HG03103 (cell line): ENCODE measurements at regions not wholly inside any gene's neighbourhood (a gene's known extent, or its start where the extent isn't known, plus 50 kb on each side); places are given as distances from the start of the nearest gene placed in this dataset.
A peak's percentile ranks its signal among the peaks of the same experiment; 100 is the strongest.

Experiments used
- ATAC-seq: cut with Tn5 transposase; IDR thresholded peaks from one replicate; pipeline ENCODE4 v1.9.1; 2021; ENCODE audit warnings: low read depth; ENCODE audit not compliant: unreplicated experiment

DNA sequence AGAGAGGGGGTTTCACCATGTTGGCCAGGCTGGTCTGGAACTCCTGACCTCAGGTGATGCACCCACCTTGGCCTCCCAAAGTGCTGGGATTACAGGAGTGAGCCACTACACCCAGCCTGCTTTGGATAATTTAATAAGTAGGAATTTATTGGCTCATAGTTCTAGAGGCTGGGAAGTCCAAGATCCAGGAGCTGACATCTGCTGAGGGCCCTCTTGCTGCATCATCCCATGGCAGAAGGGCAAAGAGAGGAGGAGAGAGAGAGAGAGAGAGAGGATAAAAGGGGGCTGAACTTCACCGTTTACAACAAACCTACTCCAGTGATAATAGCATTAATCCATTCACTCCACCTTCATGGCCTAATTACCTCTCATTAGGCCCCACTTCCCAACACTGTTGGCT lies 62.0 kb upstream of the HES1 start:
- ATAC-seq = no peak

DNA sequence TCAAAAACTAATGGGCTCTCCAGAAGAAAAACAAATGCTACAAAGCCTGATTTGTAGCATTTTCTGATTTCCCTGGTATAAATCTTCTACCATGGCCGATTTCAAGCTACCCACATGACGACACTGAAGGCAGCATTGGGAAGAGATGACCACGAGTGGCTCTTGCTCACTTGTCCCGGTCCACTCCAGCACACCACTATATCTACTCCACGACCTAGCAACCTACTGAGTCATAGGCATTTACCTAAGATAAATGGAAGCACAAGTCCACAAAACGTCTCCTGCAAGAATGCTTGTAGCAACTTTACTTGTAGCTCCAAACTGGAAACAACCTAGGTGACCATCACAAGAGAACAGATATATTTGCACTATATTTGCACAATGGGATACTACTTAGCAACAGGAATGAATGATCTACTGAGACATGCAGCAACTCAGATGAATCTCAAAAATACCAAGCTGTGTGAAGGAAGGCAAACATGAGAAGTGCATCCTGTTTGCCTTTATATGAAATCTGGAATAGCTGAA lies 60.8 kb upstream of the HES1 start:
- ATAC-seq = no peak

DNA sequence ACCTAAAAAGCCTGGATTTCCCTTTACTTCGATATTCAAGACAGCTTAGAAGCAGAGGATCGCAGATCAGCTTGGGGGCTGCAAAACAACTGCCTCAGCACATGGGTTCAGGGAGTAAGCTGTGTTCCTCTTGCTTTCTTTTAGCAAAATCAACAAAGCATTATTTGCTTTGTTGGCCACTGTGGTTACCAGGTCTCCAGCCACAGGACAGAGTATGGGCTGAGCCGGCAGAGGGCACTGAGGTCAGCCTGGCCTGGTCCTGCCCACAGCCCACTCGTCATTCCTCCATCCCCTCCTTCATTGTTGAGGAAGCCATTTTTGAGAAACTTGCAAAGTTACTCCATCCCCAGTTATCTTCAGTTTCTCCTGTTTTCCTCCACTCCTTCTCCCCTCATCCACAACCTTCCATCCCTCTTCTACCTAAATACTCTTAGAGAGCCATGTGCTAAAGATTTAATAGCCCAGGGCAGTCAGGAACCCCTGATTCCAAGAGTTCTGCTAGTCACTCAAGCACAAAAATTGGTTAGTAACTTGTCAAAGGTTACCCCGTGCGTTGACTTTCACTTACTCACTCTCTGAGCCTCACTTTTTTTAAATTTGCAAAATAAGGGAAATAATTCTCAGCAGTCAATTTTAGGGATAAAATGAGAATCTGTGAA lies 60.0 kb upstream of the HES1 start:
- no peak for ATAC-seq

DNA sequence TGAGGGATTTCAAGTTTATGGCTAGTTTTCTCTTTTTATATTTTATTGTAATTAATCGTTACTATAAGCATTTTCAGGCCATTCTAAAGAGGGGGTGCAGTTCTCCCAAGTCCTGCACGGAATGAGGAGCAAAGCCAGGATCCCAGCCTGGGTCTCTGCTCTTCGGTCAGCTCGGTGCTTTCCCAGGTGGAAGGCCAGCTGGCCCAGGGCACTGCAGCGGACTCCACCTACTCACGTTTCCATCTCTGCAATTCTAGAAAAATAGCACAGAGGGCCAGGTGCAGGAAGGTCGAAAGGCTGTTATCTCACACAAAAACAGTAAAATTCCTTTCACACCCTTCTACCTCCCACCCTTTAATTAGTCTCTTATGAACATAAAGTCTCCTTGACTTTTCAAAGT lies 59.5 kb upstream of the HES1 start:
- no peak for ATAC-seq

DNA sequence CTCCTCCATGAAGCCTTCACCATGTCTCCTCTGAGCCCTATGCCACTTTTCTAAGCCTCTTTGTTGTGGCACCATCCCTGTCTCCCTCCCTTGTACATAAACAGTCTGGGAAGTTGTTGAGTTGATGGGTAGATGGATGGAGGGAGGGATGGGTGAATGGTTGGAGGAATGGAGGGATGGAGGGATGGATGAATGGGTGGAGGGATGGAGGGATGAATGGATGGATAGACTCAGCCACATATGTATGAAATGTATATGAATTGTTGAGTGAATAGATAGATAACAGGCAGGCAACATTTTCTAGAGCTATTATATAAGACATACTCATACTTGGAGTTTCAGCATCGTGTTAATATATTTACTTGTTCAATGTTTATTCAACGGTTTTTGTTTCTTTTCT lies 58.3 kb upstream of the HES1 start:
- no peak for ATAC-seq

DNA sequence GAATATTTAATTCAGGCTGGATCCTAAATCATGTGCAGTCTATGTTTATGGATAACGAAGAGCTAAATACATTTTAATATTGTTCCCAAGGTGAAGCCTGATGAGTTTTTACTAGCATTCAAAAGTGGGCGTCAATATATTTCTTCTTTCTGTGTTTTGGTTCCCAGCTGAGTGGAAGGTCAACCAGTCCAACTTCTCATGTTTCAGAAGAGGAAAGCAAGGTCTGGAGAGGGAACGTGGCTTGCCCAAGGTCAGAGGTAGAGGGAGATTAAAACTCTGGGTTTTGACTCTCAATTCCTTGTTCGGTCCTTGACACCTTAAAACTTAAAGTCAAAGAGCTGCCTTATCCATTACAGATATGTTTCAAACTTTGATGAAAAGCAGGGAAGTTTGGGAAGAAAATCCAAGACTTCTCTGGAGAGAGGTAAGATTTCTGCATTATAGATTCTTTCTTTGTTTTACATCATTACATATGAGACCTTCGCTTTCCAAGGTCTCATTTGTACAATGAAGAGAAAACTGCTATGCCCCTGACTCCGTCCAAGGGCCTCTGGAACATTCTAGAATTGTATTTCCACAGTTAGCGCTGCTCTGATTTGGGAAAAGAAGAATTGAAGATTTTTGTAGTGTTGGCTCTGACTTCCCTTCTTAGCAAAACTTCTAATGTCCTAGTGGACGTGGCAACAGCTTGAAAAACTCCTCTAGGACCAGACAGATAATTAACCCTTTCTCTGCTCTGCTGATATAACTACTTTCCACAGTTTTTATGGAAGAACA lies 57.7 kb upstream of the HES1 start:
- no peak for ATAC-seq

DNA sequence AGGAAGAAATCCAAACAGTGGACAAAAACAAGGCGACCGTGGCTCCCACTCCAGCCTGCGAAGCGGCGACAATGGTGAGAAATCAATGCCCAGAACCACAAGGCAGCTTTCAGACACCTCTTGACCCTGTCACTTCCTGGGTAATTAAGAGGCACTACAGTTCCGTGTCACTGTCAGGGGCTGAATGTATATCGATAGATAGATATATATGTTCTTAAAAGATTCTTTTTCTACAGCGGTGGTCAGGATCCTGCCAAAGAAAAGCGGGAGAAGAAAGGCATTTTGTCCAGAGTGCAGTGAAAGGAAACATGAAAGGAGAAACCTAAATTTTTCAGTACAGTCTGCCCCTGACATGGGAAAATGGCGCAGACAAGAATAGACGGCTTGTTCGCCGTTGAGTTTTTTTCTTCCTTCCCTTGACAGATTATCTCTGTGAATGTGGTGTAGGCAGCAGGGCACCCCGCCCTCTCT lies 56.2 kb upstream of the HES1 start:
- no peak for ATAC-seq

DNA sequence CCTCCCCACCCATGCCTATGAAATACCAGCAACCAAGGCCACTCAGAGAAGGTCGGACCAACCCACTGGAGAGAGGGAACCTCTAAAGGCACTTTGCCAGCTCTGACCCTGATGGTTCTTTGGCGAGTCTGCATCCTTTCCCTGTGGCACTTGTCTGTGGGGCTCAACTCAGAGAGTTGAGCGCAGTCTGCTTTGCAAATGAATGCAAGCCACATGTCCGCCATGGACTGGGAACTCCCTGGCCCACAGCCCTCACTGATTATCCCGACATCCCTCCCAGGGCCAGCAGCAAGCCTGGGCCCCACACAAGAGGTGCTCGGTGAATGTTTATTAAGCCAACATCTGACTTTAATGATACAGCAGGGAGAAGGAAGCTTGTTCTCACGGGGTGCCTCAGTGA lies 55.5 kb upstream of the HES1 start:
- ATAC-seq = no peak

DNA sequence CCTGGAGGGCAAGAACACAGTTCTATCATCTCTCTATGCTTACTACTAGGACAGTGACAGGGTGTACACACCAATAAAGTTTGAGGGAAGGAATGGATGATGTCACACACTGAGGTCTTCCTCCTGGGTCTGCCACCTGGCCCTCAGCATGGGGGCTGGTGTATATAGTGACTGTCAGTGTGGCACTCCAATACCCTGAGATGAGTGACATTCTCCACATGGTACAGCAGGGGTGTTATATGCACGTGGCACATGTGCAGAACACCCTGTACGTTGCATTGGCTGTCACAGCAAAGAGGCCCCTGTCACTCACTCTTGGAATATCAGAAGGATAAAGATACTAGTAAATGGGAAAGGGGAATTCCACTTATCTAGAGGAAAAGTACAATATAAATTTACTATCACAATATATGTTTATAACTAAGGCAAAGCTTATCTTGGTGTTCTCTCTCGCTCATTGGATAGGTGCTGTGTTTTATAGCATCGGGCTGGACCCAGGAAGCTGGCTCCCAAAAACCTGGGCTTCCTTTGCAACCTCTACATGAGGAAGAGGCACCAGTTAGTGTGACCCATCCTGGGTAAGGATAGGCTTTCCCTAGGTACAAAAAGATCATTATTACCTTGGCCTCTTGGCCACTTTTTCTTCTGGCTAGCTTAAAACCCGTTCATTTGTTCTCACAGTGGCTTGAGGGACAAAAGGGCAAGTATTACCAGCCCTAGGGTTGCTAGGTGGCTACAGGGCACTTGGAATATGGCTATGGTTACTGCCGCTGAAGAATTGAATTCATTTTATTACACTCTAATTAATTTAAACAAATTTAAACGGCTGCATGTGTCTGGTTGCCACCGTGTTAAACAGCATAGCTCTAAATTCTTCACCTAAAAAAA lies 54.8 kb upstream of the HES1 start:
- no peak for ATAC-seq

DNA sequence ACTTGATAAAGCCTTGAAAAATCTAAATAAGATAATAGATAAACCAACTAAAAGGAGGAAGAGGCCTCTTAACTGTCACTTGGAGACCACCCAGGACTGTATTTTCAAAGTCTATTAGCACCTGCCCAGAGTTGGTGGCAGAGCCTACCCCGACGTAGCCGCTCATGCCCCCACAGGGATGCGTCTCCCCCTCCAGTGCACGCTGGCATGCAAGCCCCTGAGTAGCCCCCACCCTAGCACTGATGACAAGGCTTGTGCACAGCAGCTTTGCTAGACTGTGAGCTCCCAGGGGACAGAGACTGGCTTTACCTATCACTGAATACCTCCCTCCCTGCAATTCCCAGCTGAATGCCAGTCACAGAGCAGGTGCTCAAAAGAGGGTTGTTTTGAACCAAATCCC lies 54.1 kb upstream of the HES1 start:
- no peak for ATAC-seq

DNA sequence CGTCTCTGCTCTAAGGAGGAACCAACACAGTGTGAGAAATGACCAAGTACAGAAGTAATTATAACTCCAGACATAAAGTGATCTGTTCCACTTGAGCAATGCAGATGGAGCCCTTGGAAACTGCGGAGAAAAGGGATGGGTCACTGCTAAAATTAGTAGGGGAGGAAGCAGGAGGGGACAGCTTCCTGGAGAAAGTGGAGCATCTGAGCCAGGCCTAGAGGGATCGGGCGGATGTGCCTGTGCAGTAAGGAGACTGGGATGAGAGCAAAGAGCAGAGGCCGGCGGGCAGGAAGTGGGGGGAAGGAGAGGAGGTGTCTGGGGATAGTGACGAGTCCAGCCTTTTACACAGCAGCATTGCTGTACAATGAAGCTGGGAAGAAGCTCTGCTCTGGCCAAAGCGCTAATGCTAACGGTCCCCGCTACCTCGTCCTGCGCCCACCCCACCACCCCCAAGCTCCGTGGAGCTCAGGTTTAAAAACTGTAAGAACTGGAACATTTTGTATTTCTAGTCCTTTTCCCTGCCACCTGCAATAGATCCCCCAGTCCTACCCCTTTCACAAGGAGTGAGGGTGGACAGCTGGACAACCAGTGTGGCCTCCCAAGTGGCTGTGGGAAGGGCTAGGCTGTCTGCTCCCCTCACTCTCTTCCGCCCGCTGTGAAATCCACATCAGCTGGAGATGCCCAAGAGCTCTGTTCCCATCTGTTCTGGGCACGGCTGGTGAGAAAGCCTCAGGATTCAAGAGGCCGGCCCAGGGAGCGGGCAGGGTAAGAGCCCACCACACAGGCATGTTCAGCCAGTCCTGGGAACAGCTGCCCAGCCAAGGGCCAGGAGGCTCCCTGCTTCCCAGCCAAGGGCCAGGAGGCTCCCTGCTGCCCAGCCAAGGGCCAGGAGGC lies 53.0 kb upstream of the HES1 start:
- ATAC-seq = no peak

DNA sequence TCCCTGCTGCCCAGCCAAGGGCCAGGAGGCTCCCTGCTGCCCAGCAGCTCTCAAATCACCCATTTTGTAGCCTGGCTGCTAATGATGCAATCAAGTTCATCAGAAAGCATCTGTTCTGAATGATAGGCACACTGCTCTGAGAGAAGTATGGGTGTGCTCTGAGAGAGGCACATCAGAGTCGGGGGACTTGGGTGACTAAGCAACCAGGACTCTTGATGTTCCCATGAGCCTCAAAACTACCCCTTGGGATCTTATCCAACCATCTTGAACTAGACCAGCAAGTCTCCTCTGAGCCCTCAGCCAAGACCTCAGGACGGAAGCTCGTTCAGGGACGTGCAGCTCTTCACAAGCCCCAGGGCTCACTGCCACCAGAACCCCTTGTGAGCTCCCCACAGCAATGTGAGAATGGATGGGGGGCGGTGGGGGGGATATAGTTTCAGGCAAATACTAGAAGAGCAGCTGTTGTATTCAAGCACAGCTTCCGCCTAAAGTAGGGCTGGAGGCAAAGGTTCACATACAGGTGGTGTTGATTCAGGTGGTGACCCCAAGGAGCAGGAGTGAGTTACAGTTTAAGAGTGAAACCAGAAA lies 52.2 kb upstream of the HES1 start:
- peak; percentile 15 for ATAC-seq

DNA sequence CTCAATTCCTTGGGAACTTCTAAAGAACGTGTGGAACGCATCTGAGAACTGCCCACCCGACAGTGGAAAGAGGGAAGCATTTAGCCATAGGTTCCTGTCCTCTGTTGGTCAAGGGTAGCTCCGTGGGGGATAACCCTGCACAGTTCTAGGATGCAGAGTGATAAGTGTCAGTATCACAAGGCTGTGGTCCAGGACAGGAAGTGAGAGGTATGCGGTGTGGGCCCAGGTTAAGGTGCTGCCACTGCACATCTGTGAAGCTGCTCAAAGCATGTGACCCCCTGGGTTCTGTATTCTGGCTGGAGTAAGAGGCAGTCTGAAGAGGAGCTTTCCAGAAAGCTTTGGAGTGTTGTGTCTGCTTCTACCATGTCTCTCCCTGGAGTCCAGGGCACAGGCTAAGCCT lies 51.7 kb upstream of the HES1 start:
- ATAC-seq = peak; percentile 99
